ENCODE measurements at regions not wholly inside any gene's neighbourhood (a gene's known extent, or its start where the extent isn't known, plus 50 kb on each side); places are given as distances from the start of the nearest gene placed in this dataset.
A peak's percentile ranks its signal among the peaks of the same experiment; 100 is the strongest.
"Not testable (repeated sequence)": the region's sequence is repeated elsewhere in the genome, so short reads cannot be mapped to it uniquely, and the experiment has no call there.

GRCh38 chr9:42463981-42464380, 280.5 kb downstream of the SPATA31A6 start:
- DNase-seq; intact Hi-C loops (cut with micrococcal nuclease); H3K27ac Mint-ChIP-seq; H3K4me3 Mint-ChIP-seq; H3K36me3 Mint-ChIP-seq (ENCODE audit: low read depth); H3K9me3 Mint-ChIP-seq; H3K4me1 Mint-ChIP-seq; H3K27me3 Mint-ChIP-seq: not testable (repeated sequence)

- H3K4me3 Mint-ChIP-seq; intact Hi-C loops (cut with micrococcal nuclease); H3K9me3 Mint-ChIP-seq; H3K27me3 Mint-ChIP-seq; H3K4me1 Mint-ChIP-seq; H3K36me3 Mint-ChIP-seq (ENCODE audit: low read depth); H3K27ac Mint-ChIP-seq: not testable (repeated sequence)
- peak; percentile 60 for DNase-seq
These were observed 287.1 kb downstream of the SPATA31A6 start for GRCh38 chr9:42470577-42470976.

- H3K9me3 Mint-ChIP-seq; H3K27ac Mint-ChIP-seq; H3K4me3 Mint-ChIP-seq; intact Hi-C loops (cut with micrococcal nuclease); H3K36me3 Mint-ChIP-seq (ENCODE audit: low read depth); H3K27me3 Mint-ChIP-seq; H3K4me1 Mint-ChIP-seq; DNase-seq: not testable (repeated sequence)
These were observed 307.5 kb downstream of the SPATA31A6 start for GRCh38 chr9:42490989-42491388.

GRCh38 chr9:42502620-42503264, 319.3 kb downstream of the SPATA31A6 start:
- H3K4me1 Mint-ChIP-seq; H3K4me3 Mint-ChIP-seq; H3K27me3 Mint-ChIP-seq; H3K36me3 Mint-ChIP-seq (ENCODE audit: low read depth); H3K9me3 Mint-ChIP-seq; intact Hi-C loops (cut with micrococcal nuclease); H3K27ac Mint-ChIP-seq; DNase-seq: not testable (repeated sequence)

- H3K9me3 Mint-ChIP-seq; intact Hi-C loops (cut with micrococcal nuclease); H3K4me3 Mint-ChIP-seq; H3K36me3 Mint-ChIP-seq (ENCODE audit: low read depth); DNase-seq; H3K27me3 Mint-ChIP-seq; H3K27ac Mint-ChIP-seq; H3K4me1 Mint-ChIP-seq: not testable (repeated sequence)
These were observed 324.7 kb downstream of the SPATA31A6 start for GRCh38 chr9:42508111-42508510.

GRCh38 chr9:42513535-42513934, 330.1 kb downstream of the SPATA31A6 start:
- H3K9me3 Mint-ChIP-seq; H3K4me1 Mint-ChIP-seq; H3K4me3 Mint-ChIP-seq; H3K36me3 Mint-ChIP-seq (ENCODE audit: low read depth); H3K27ac Mint-ChIP-seq; H3K27me3 Mint-ChIP-seq; DNase-seq; intact Hi-C loops (cut with micrococcal nuclease): not testable (repeated sequence)

- H3K4me1 Mint-ChIP-seq; H3K9me3 Mint-ChIP-seq; H3K27me3 Mint-ChIP-seq; H3K27ac Mint-ChIP-seq; H3K36me3 Mint-ChIP-seq (ENCODE audit: low read depth); H3K4me3 Mint-ChIP-seq; DNase-seq; intact Hi-C loops (cut with micrococcal nuclease): not testable (repeated sequence)
These were observed 351.0 kb downstream of the SPATA31A6 start for GRCh38 chr9:42534325-42534983.

- H3K4me1 Mint-ChIP-seq; H3K27ac Mint-ChIP-seq; H3K4me3 Mint-ChIP-seq; H3K36me3 Mint-ChIP-seq (ENCODE audit: low read depth); H3K27me3 Mint-ChIP-seq; intact Hi-C loops (cut with micrococcal nuclease); H3K9me3 Mint-ChIP-seq: not testable (repeated sequence)
- peak; percentile 75 for DNase-seq
These were observed 351.5 kb downstream of the SPATA31A6 start for GRCh38 chr9:42534984-42535325.

- intact Hi-C loops (cut with micrococcal nuclease); H3K27me3 Mint-ChIP-seq; H3K27ac Mint-ChIP-seq; H3K4me3 Mint-ChIP-seq; H3K9me3 Mint-ChIP-seq; H3K4me1 Mint-ChIP-seq; H3K36me3 Mint-ChIP-seq (ENCODE audit: low read depth): not testable (repeated sequence)
- peak; percentile 53 for DNase-seq
These were observed 367.4 kb downstream of the SPATA31A6 start for GRCh38 chr9:42550789-42551357.

GRCh38 chr9:42568530-42568929, 385.1 kb downstream of the SPATA31A6 start:
- H3K9me3 Mint-ChIP-seq; H3K4me1 Mint-ChIP-seq; intact Hi-C loops (cut with micrococcal nuclease); H3K36me3 Mint-ChIP-seq (ENCODE audit: low read depth); H3K27me3 Mint-ChIP-seq: not testable (repeated sequence)
- DNase-seq, result peak; percentile 78
- peak overlapping the region; percentile 79 for H3K4me3 Mint-ChIP-seq
- H3K27ac Mint-ChIP-seq, result peak overlapping the region; percentile 80

GRCh38 chr9:42568942-42569556, 385.6 kb downstream of the SPATA31A6 start:
- H3K27me3 Mint-ChIP-seq; H3K36me3 Mint-ChIP-seq (ENCODE audit: low read depth); intact Hi-C loops (cut with micrococcal nuclease); H3K27ac Mint-ChIP-seq; H3K4me1 Mint-ChIP-seq; H3K9me3 Mint-ChIP-seq: not testable (repeated sequence)
- H3K4me3 Mint-ChIP-seq, result peak overlapping the region; percentile 79
- peak; percentile 60 for DNase-seq

GRCh38 chr9:42577851-42578250, 394.4 kb downstream of the SPATA31A6 start:
- DNase-seq; H3K27me3 Mint-ChIP-seq; H3K4me1 Mint-ChIP-seq; H3K27ac Mint-ChIP-seq; intact Hi-C loops (cut with micrococcal nuclease); H3K36me3 Mint-ChIP-seq (ENCODE audit: low read depth); H3K4me3 Mint-ChIP-seq; H3K9me3 Mint-ChIP-seq: not testable (repeated sequence)

All from activated CD4-positive, alpha-beta T cell treated with anti-CD3 and anti-CD28 coated beads, Interleukin-2, amount 10 ng/mL, durations not matched to agents 24 days and 14 days (primary cell).